B cell (primary cell): ENCODE measurements at regions not wholly inside any gene's neighbourhood (a gene's known extent, or its start where the extent isn't known, plus 50 kb on each side); places are given as distances from the start of the nearest gene placed in this dataset.

Source experiments
- CTCF ChIP-seq: fragments of 200-600 bp; IDR thresholded peaks from one replicate; pipeline ENCODE4 v1.8.0; 2022; ENCODE audit warnings: antibody characterized with exemption, mild to moderate bottlenecking
- EZH2 ChIP-seq: IDR thresholded peaks from 2 replicates; pipeline ENCODE4 v1.6.1; 2012; ENCODE audit warnings: borderline replicate concordance, low read depth, mild to moderate bottlenecking, moderate library complexity, low read length; ENCODE audit not compliant: insufficient read depth, poor library complexity, severe bottlenecking

GRCh38 chr10:130242513-130242912 lies 106.3 kb downstream of the GLRX3 start:
- TF ChIP-seq EZH2: no peak
- TF ChIP-seq CTCF: no peak
